HL-60 (cell line): ENCODE measurements at regions not wholly inside any gene's neighbourhood (a gene's known extent, or its start where the extent isn't known, plus 50 kb on each side); places are given as distances from the start of the nearest gene placed in this dataset.

Experiments used
- CTCF ChIP-seq: IDR thresholded peaks from one replicate; pipeline ENCODE4 v1.5.1; 2011; ENCODE audit warnings: low read length, control low read depth, inconsistent platforms; ENCODE audit not compliant: insufficient read depth
- REST ChIP-seq: IDR thresholded peaks from 2 replicates; pipeline ENCODE4 v1.6.1; 2012; ENCODE audit warnings: low read depth; ENCODE audit not compliant: insufficient replicate concordance
- SPI1 ChIP-seq: IDR thresholded peaks from 2 replicates; pipeline ENCODE4 v1.6.1; 2012; ENCODE audit warnings: low read depth, mild to moderate bottlenecking, borderline replicate concordance

GRCh38 chr3:30293621-30294240 is 312.7 kb upstream of the TGFBR2 start:
- TF ChIP-seq CTCF (no peak), REST (no peak), SPI1 (no peak)
